Cardiac septum (tissue), 1 donor: ENCODE measurements at regions not wholly inside any gene's neighbourhood (a gene's known extent, or its start where the extent isn't known, plus 50 kb on each side); places are given as distances from the start of the nearest gene placed in this dataset.
A peak's percentile ranks its signal among the peaks of the same experiment; 100 is the strongest.

Experiments used
- DNase-seq: peaks from one replicate; pipeline ENCODE4 v3.0.0-alpha.2; 2020; ENCODE audit warnings: low spot score
- intact Hi-C: fragments of 100-400 bp; cut with DNase I; formaldehyde crosslinking; loops from one replicate; pipeline ENCODE4 v1.14.0; 2022
- donor health status: DM: no; HTN: no; CAD: no.

DNA sequence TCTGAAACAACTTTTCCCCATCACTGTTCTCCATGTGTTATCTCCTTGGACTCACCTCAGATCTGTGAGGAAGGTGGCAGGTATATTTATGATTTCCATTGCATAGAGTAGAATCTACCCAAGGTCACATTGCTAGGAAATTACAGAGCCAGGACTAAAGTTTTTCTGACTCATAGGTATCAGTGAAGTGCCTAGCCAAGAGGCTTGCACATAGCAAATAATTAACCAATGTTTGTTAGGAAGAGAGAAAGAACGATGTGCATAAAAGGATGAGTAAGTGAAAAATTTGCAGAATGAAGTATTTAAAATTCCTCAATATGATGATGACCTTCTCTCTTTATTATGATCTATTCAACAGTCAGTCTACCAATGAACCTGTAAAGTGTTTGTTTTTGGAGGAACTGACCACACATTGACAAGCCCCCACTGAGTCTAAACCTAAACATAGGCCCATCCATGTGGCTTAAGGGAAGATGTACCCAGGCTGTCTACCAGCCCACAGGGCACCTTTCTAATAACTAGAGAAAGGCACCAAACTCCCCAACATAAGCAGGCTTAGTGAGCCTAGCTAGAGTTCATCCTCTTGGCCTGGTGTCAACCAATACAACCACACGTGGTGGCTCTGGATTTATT lies 252.9 kb upstream of the ZMIZ1 start:
- DNase-seq = no peak
- intact Hi-C loops = no loop called here

DNA sequence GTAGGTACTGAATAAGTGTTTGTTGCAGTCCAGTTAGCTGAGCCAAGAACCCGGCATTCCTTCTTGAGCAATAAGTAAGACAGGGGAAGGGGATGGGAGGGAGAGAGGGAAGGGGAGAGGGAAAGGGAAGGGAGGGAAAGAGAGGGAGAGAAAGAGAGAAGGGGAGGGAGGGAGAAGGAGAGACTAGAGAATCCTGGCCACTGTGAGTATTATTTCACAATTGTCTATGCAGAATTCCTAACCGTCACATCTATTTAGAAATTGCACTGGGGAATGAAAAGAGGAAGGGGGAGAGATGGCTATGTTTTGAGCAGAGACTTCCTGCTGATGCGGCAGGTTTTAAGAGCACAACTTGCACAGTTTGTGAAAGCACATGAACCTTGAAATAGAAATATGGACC lies 251.4 kb upstream of the ZMIZ1 start:
- intact Hi-C loops = no loop called here
- peak; percentile 27 for DNase-seq

DNA sequence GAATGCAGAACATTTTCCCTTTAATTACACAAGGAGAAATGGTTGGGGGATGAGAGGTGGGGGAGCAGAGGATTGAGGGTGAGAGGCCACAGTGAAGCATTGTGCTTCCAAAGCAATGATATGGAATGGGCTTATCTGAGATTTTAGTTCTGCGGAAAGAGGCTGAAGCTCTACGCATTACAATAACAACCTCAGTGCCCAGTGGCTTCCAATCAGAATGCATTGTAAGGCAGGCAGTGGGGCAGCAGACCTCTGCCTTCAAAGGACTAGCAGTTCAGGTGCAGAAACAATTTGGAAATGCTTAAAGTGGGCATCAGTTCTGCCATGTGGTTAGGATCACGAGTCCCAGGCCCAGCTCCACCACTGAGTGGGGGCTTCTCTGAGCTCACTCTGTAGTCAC lies 251.0 kb upstream of the ZMIZ1 start:
- intact Hi-C loops = no loop called here
- no peak for DNase-seq

DNA sequence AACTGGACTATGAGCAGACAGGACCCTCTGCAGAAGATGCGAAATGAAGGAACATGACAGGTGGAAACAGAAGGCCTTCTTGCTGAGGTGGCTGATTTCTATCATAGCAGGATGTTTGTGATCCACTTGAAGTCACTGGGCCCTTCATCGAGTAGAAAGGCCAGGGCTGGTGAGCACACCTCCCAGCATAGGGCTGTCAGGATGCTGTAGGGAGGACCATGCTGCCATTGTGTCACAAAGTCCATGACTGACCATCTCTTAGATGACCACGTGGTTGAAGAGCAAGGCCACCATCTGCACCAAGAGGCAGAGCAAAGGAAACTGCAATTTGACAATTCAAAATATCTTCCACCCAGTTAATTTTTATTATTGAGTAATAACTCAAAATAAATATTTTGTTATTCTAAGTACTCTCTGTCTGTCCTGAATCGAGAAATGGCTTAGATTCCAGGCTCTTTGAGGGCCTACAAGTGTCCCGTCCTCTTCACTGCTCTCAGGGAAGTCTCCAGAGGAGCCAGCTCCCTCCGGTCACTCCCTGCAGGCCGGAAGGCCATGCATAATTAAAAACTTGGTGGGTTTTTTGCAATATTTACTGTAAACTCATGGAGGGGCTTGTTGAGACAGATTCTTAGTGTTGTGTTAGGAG lies 249.3 kb upstream of the ZMIZ1 start:
- intact Hi-C loops = no loop called here
- no peak for DNase-seq

DNA sequence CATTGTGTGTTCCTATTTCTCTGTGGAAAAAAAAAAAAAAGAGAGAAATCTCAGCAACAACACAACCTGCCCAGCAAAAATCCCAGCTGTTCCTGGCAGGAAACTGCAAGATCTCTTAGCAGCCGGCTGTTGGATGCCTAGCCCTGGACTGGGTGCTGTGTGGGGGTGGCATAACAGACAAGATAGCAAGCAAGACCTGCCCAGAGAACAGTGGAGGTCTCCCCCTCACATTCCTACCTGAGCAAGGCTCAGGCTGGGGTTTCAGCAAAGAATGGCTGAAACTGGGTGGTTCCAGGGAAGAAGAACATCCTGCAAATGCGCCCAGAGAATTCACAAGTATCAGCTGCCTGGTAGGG lies 248.8 kb upstream of the ZMIZ1 start:
- intact Hi-C loops = no loop called here

DNA sequence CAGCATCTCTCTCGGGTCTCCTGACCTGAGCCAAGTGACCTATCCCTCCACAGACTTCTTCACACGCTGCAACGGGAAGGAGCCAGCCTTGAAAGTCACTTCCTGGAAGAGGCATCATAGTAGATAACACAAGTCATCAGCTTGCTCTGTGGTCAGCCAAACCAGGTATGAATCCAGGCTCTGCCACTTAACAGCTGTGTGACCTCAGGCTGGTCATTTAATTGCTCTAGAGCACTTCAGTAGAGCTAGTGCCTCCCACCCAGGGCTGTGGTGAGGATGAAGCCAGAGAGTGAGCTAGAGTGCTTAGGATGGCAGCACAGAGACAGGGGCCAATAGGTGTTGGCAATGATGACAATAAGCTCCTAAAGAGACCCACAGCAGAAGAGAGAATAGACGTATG lies 247.7 kb upstream of the ZMIZ1 start:
- intact Hi-C loops = no loop called here
- DNase-seq = peak; percentile 61

More for the DNA sequence above, 248.8 kb upstream of the ZMIZ1 start:
- DNase-seq = no peak

DNA sequence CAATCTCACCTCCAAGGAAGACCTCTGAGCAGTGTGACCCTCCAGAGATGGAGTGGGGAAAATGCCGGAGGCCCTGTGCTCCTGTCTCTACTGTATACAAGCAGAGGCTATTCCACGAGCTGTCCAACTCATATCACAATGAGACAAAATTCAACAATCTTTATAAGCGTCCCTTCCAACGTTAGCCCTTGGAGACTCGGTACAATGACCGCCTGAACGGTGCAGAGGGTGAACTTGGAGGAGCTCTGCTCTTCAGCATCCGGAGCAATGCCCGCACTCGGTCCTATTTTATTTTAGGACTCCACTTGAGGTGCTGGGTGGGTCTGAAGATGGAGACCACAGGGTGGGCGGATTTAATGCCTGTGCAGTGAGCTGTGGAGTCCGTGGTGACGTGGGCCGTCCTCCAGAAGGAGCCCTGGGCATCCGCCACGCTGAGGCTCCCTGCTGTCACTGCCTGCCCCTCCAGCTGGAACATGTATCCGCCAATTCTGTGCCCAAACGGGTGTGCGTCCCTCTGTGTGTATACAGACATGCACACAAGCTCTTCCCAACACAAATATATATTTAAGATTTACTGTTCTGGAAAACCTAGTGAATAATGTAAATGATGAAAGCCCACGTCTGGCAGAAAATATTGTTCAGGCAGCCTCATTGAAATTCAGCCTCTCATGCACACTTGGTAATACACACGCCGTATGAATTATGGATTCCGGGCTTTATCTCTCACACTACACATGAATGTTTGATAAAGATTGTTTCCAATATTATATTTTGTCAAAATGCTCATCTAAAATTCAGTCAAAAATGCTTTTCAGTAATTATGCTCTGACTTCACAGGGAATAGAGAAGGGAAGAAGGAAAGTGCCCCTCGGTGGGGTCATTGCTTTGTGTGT lies 239.9 kb upstream of the ZMIZ1 start:
- DNase-seq = no peak
- intact Hi-C loops = no loop called here

DNA sequence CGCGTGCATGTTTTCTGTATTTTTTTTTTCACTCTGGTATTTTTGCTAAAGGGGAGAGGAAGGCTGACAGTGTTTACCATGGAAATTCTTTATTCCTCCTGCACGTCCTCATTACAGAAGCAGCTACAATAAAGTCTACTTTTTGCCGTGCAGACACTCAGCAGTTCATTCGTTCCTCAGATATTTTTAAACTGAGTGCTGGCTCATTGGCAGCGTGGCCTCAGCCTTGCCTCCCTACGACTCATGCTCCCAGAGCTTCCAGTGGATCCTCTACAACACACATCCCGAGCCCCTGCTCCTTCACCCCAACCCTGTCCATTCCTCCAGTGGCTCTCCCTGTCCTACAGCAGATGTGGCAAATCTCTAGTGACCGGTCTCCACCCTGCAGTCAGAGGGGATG lies 239.2 kb upstream of the ZMIZ1 start:
- DNase-seq = no peak
- intact Hi-C loops = no loop called here

DNA sequence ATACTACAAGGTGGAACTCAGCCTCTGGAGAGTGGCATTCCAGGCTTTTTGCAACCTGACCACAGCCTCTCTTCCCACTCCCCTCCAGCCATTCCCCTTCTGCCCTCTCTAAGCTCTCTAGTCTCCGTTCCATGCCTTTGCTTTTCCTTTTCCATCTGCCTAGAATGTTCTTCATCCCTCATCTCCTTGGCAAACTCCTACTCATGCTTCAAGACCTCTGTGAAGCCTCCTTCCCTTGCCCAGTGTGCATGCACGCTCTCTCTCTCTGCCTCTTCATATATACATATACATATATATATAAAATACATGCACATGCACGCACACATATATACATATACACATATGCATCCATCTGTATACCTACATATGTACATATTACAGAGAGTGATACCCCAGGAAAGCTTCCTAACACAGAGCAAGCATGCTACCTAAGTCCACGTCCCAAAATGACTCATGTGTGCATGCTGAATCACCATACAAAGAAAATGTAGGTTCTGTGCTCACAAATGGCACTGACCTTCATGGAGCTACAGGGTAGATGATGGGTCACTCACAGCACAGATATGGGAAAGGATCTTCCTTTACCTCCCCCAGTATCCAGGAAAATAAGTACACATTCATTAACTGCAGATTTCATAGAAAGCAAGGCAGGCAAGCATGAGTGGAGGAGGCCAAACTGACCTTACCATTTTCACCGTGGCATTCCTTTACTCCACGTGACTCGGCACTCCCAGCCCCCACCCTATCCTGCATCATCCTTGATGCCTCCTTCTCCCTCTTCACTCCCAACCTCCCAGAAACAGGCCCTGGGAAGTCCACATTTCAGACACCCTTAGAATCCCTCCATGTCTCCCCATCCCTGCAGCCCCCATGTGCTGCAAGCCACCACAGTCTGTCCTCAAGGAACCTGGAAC lies 238.4 kb upstream of the ZMIZ1 start:
- DNase-seq = no peak
- intact Hi-C loops = no loop called here

DNA sequence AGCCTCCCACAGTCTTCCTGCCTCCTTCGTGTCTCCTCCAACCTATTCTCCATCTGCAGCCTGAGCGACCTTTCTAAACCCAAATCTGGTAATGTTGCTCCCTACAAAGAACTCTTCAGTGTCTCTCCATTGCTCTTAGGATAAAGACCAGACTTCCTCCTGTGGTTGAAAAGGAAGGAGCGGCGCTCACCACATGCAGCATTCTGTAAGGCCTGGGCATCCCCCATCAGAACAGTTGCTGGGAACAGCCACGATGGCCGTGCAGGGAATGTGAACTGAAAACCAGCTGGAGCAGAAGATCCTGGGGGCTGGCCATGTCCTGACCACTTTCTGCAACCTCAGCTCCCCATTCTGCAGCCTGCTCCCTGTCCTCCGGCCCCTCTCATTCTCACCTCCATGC lies 237.8 kb upstream of the ZMIZ1 start:
- DNase-seq = no peak
- intact Hi-C loops = no loop called here

DNA sequence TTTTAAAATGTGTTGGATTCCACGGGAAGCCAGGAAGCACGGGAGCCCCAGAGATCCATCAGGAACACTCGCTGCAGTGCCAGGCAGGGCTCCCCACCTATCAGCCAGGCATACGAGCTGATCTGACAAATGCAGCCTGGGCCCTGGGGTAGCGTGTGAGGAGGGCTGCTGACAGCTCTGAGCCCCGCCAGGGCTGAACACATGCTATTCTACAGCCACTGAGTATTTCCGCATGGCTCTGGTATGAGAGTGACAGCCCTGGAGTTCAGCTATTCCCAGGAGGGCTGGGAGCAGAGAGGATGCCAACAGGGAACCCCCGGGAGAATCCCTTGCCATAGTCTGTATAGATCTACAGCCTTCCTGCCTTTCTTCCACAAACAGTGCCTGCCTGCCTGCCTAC lies 237.3 kb upstream of the ZMIZ1 start:
- intact Hi-C loops = no loop called here
- no peak for DNase-seq

DNA sequence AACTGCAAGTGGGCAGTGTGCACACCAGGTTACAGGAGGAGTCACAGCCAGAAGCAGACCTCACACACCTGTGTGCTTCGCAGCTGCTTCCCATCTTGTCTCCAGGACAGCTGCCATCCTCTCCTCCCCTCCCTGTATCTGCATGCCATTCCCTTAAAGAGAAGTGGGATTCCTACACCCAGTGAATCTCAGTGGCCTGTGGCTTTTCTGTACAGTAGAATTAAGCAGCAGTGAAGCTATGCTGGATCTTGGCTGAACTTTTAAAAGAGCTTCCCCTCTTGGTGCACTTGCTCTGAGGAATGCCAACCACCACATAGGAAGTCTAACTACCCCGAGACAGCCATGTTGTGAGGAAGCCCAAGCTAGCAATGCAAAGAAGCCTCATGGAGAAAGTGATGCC lies 236.5 kb upstream of the ZMIZ1 start:
- DNase-seq = no peak
- intact Hi-C loops = no loop called here

DNA sequence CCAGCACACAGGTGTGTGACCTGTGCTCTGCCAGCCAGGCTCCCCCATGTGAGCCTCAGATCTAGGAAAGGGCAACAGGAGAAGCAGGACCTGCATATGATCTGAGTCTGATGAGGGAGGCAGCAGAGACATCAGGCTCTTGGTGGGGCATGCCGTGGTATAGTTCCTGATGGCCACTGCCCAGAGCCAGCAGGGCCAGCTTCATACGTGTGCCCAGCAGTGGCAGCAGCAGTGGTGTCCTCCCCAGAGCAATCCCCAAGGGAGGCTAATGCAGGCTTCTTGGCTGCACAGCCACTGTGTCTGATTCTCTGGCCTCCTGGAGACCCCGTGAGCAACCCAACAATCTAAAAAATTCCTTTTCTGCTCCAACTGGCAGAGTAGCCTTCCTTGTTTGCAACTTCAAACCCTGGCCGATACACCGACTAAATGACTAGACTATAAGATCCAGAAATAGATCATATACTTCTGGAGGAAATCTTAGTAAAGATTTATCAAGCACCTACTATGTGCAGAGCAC lies 230.6 kb upstream of the ZMIZ1 start:
- no peak for DNase-seq
- intact Hi-C loops = no loop called here

DNA sequence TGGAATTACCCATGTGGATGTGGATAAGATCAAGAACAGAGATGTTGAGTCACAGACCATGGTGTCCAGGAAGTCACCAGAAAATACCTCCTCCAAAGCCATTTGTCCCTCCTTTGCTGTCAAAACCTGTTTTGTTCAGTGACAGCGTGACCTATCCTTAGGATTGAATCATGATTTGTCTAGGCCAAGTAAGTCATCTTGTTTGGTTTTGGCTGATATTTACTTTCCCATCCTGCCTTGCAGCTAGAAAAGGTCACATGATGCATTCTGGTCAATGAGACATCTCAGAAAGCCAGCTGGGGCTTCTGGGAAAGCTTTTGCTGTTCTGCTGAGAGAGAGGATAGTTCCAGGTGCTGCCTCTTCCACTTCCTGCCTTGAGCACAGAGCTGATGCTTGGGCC lies 225.3 kb upstream of the ZMIZ1 start:
- intact Hi-C loops = no loop called here
- peak; percentile 29 for DNase-seq

DNA sequence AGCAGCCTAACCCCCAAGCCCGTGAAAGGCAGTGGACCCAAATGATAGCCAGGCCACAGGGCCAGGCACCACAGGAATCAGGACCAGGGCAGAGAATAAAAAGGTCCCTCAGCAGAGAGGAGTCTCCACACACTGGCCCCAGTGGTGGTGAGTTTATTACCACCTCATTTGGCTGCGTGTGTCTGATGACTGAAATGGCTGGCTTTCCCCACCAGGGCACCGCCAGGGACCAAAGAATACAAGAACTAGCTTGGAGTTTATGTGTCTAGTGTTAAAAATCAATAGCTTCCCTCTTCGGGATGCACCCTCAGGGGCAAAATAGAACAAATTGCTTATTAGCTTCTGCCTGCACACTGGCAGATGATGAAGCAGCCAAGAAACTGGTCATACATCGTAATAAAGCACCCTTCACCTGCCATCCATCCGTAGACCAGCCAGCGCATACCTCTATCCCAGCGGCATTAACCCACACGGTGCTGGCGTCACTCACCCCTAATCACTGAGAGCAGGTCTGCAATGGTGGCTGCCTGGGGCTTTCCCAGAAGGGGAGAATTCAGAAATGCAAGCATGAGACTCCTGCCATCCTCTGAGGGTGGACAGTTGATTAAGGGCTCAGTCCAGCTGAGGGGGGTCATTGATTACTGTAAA lies 223.7 kb upstream of the ZMIZ1 start:
- intact Hi-C loops = no loop called here
- DNase-seq = peak; percentile 39

DNA sequence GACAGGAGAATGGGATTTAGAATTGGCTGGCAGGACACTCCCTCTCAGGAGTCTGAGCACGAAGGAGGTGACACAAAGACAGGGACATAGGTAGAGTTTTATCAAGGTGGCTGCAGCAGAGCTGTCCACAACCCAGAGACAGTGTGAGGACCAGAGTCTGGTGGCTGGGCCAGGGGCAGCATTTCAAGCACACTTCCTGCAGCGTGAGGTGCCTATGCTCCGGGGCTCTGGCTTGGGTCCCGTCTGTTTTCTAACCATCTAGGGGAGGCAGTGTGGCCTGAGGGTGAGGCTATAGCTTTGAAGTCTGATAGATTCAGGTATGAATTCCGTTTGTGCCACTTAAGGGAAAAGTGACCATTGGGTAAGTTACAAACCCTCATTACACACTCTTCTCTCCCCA lies 222.7 kb upstream of the ZMIZ1 start:
- DNase-seq = peak; percentile 19
- intact Hi-C loops = no loop called here

DNA sequence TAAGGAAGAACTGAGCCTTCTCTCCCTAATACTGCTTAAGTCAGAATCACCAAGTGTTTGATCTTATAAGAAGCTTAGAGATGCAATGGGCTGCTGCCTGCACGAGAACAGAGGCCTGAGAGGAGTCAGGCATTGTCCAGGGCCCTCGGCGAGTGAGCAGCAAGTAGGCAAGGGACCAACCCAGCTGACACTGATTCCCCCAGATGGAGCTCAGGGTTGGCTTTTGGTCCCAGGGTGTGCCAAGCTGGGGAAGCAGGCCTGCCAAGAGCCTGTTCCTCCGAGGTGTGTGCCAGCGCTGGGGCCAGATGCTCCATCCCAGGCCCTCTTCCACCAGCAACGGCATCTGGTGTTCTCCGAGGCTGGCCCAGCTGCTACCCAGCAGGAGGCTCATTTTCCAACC lies 222.0 kb upstream of the ZMIZ1 start:
- peak; percentile 82 for DNase-seq
- intact Hi-C loops = no loop called here

DNA sequence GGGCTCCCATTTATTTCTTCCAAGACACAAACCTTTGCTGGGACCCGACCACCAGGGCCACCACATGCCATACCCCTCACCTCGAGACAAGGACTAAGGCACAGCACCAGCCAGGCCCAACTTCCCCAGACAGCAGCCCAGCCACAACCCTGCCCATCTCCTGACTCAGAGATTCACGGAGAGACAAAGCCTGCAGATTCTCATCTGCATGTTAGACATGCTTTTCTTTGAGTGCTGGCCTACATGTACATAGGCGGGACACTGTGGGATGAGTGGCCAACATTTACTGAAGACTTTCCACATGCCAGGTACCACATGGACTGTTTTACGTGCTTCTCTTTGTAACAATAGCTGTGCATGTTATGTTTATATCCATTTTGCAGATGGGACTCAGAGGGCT lies 221.3 kb upstream of the ZMIZ1 start:
- no peak for DNase-seq
- intact Hi-C loops = no loop called here

DNA sequence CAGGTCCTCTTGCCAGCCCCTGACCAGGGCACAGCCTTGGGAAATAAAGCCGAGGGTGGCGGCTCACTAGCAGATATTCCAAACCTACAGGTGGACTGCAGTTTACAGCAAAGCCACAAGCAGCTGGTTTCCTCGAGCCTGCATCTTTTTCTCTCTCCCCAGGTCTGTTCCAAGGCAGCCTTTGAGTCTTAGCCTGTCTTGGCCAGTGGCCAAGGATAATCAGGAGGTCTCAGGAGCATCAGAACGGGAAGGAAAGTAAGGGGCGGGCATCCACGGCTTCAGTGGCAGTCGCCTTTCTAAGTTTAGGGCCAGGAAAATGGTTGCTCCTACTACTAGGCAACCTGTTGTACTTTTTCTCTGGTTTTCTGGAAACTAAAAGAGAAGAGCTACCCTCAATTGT lies 219.7 kb upstream of the ZMIZ1 start:
- peak; percentile 63 for DNase-seq
- intact Hi-C loops = no loop called here
